Peyer's patch (tissue), 4 donors: ENCODE measurements at regions not wholly inside any gene's neighbourhood (a gene's known extent, or its start where the extent isn't known, plus 50 kb on each side); places are given as distances from the start of the nearest gene placed in this dataset.

Source experiments
- CTCF ChIP-seq, 6 experiments: fragments of 450-650 bp in 4 of 6; fragments of 200-600 bp in 2 of 6; sonication (generic) in 1 of 6; IDR thresholded peaks; one replicate each; pipeline ENCODE4 v1.5.1; 2017 to 2019; ENCODE audit warnings: antibody characterized with exemption in 6 of 6, mild to moderate bottlenecking in 3 of 6, moderate library complexity in 1 of 6
- POLR2A ChIP-seq, 2 donors: fragments of 450-650 bp; IDR thresholded peaks; one replicate each; pipeline ENCODE4 v1.5.1; 2017; ENCODE audit warnings: antibody characterized with exemption in 2 of 2, mild to moderate bottlenecking in 2 of 2, moderate library complexity in 2 of 2

- TF ChIP-seq POLR2A (IDR thresholded peaks at IDR 0.05) (no peak), CTCF (IDR thresholded peaks at IDR 0.05) (no peak)
Measured at GRCh38 chr16:51261919-51262318, 110.8 kb upstream of the SALL1 start.
